HG03064 (cell line): ENCODE measurements at regions not wholly inside any gene's neighbourhood (a gene's known extent, or its start where the extent isn't known, plus 50 kb on each side); places are given as distances from the start of the nearest gene placed in this dataset.
"Not testable (repeated sequence)": the region's sequence is repeated elsewhere in the genome, so short reads cannot be mapped to it uniquely, and the experiment has no call there.

Experiments
- ATAC-seq: cut with Tn5 transposase; IDR thresholded peaks from one replicate; pipeline ENCODE4 v1.9.1; 2021; ENCODE audit warnings: low read depth; ENCODE audit not compliant: unreplicated experiment

DNA sequence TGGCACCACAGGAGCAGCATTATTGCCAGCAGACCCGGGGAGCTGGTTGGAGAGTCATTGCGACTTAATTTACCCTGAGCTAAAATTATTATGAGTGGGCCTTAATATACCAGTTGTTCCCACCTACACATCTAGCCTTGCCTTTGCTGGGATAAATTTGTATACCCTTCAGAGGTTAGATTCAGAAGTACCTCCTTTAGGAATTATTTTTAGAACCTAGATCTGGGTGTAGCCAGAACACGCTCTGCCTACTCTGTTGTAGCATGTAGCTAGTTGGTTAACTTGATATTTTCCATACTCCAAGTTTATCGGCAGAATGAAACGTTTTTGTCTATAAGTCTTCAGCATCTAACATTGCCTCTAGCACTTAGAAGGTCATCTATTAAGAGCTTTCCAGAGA, 65.5 kb upstream of the SEC22B start:
- ATAC-seq, result not testable (repeated sequence)

DNA sequence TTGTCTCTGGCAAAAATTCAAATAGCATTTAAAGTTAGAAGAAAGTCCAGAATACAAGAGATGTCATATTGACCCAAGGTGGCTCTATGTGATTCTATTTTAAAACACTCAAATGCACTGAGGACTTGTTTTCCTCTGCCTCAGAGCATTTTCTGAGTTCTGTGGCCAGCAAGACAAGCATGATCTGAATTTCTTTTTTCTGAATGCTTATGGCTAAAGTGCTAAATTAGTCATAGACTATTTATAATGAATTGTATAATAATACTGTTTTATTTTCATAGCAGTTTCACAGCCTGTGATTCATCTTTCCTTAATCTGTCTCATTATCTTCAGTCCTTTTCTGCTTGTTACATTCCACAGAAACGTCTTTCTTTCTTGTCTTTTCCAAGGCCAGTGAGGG, 63.9 kb upstream of the SEC22B start:
- ATAC-seq, result not testable (repeated sequence)

DNA sequence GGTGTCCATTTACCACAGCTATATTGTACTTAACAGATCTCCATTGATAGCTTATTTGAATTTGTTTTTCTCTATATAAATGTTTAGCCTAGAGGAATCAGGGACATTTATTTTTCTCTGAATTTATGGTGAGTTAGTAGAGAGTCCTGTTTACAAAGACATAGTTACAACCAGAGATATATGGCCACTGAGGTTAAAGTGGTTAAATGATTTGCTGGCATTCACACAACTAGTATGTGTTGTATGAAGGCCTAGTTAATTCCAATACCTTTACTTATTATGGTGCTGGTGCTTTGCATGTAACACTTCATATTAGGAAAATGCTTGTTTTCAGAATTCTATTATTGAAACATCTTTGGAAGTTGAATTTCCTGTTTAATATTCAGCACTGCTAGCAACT, 63.0 kb upstream of the SEC22B start:
- ATAC-seq, result not testable (repeated sequence)

DNA sequence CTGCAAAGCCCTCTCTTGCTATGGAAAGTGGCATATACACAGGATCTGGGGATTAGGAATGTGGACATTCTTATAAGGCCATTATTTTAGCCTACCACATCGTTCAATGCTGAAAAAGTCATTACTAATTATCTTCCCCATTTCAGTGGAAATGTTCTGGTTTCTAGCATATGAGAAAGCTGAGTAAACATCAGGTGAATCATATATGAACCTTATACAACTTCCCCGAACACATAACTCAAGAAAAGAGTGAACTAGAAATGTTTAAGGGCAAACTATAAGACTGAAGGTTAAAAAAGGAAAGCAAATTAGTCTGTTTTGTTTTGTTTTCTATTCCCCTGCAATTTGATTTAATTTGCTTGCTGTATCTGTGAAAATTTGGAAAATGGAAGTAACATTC, 62.5 kb upstream of the SEC22B start:
- not testable (repeated sequence) for ATAC-seq

DNA sequence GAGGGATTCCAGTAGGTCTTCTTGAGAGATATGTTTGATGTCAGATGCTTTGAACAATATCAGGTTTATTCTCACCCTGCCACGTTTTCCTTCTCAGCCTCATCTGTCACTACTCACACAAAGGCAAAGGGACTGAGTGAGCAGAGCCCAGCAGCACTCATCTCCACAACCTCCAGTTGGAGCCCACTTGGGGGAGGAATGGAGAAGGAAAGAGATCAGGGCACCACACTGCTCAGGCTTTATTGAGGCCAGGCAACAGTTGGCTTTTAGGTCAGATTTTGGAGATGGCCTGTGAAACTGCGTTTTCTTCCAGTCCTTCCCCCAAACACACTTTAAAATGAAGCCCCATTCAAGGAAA, 57.3 kb upstream of the SEC22B start:
- not testable (repeated sequence) for ATAC-seq

DNA sequence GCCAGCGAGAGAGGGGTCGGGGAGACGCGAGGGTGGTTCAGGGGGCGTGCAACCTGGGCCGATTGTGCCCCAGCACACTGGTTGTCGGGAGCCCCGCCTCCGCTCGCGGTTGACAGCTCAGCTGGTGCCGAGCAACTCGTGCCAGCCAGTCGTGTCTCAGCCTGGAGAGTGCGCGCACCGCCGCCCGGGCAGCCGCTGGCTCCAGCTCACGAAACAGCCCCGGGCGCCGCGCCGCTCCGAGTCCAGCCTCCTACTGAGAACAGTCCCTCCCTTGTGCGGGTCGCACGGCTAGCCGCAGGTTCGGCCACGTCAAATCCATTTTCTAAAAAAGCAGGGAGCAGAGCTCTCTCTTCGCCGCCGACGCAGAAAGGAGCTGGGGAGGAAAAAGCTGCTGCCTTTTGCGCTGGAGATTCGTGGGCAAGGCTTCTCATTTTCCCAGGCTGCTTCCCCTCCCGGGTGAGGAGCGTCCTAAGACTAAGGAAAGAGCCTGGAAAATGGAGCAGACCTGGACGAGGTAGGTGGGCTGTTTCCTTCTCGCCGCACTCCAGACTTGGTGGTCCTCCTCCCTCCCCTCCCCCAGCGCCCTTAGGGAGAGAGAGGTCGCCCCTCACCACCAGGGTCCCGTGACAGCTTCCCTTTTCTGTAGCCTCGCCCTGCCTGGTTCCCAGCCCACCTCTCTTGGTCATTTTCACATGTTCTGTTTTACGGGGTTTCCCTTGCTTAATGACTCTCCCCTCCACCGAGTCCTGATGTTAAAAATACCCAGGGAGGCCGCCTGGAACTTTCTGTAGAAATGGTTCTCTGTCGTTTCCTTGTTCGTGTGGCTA, 56.7 kb upstream of the SEC22B start:
- not testable (repeated sequence) for ATAC-seq

DNA sequence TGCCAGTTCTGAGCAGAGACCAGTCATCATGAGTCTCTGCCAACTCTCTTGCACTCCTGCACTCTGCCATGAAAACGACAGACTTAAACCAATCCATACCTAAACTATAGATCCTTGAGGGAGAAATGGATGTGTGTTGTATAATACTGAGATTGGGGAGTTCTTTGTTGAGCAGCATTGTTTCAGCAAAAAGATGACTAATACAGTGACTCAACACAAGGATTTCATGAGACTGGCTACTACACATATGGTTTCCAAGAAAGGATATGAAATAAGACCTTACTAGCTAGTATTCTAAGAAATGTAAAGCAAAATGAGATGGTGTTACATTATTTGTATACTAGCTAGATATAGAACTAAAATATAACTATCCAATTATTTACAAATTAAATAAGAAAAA, 53.5 kb upstream of the SEC22B start:
- ATAC-seq, result not testable (repeated sequence)
